Astrocyte of the spinal cord (primary cell): ENCODE measurements at regions not wholly inside any gene's neighbourhood (a gene's known extent, or its start where the extent isn't known, plus 50 kb on each side); places are given as distances from the start of the nearest gene placed in this dataset.

Experiments
- DNase-seq: peaks from one replicate; pipeline ENCODE4 v3.0.0; 2011; ENCODE audit warnings: low read depth, low spot score
- H3K4me3 ChIP-seq: 2 replicates; pipeline ENCODE4 v1.5.1; 2011; ENCODE audit warnings: low read depth, mild to moderate bottlenecking, low read length, moderate library complexity
- CTCF ChIP-seq: IDR thresholded peaks from 2 replicates; pipeline ENCODE4 v1.5.1; 2012; ENCODE audit warnings: low read depth, mild to moderate bottlenecking, low read length, inconsistent platforms
- in situ Hi-C: cut with HindIII; loops from 2 replicates; pipeline ENCODE4 v1.10.0; 2017; ENCODE audit warnings: low sequenced_read_pairs

GRCh38 chr6:168890306-168890980 lies 363.2 kb downstream of the THBS2 start:
- in situ Hi-C loops: no loop called here
- DNase-seq: no peak
- no peak for TF ChIP-seq CTCF
- H3K4me3 ChIP-seq: no peak overlapping the region

GRCh38 chr6:168888786-168889345 lies 364.8 kb downstream of the THBS2 start:
- TF ChIP-seq CTCF: no peak
- in situ Hi-C loops: no loop called here
- no peak for DNase-seq
- H3K4me3 ChIP-seq: no peak overlapping the region

GRCh38 chr6:168888102-168888501 lies 365.5 kb downstream of the THBS2 start:
- in situ Hi-C loops: no loop called here
- no peak for DNase-seq
- no peak overlapping the region for H3K4me3 ChIP-seq
- no peak for TF ChIP-seq CTCF

- in situ Hi-C loops: no loop called here
- no peak for DNase-seq
- H3K4me3 ChIP-seq: no peak overlapping the region
- no peak for TF ChIP-seq CTCF
Measured at GRCh38 chr6:168887621-168888020, 366.0 kb downstream of the THBS2 start.

GRCh38 chr6:168886964-168887363 lies 366.7 kb downstream of the THBS2 start:
- TF ChIP-seq CTCF: no peak
- in situ Hi-C loops: no loop called here
- DNase-seq: no peak
- H3K4me3 ChIP-seq: no peak overlapping the region

- H3K4me3 ChIP-seq: no peak overlapping the region
- no peak for DNase-seq
- TF ChIP-seq CTCF: no peak
- in situ Hi-C loops: no loop called here
Measured at GRCh38 chr6:168885751-168886742, 367.6 kb downstream of the THBS2 start.
